GM23338 (cell line): ENCODE measurements at regions not wholly inside any gene's neighbourhood (a gene's known extent, or its start where the extent isn't known, plus 50 kb on each side); places are given as distances from the start of the nearest gene placed in this dataset.

ENCODE experiments used
- ATAC-seq: fragments of 200-7000 bp; cut with Tn5 transposase; 3 replicates; pipeline ENCODE4 v1.9.1; 2020
- DNase-seq: peaks from one replicate; pipeline ENCODE4 v3.0.0-alpha.2; 2015; ENCODE audit warnings: low spot score
- H2AFZ ChIP-seq: fragments of 200-600 bp; sonication (generic); 2 replicates; pipeline ENCODE4 v1.8.0; 2016; ENCODE audit warnings: antibody characterized with exemption, mild to moderate bottlenecking, moderate library complexity
- H3F3A ChIP-seq: fragments of 200-600 bp; sonication (generic); replicated peaks from 2 replicates; pipeline ENCODE4 v1.8.0; 2017; ENCODE audit warnings: antibody characterized with exemption, mixed run types, low read depth
- H3K27ac ChIP-seq: fragments of 200-600 bp; sonication (generic); 2 replicates; pipeline ENCODE4 v1.6.1; 2016; ENCODE audit warnings: low read depth
- H3K27me3 ChIP-seq: fragments of 200-600 bp; sonication (generic); 2 replicates; pipeline ENCODE4 v1.8.0; 2016; ENCODE audit warnings: mild to moderate bottlenecking, mixed run types, moderate library complexity; ENCODE audit not compliant: insufficient read depth
- H3K36me3 ChIP-seq: fragments of 200-600 bp; sonication (generic); 2 replicates; pipeline ENCODE4 v1.8.0; 2016; ENCODE audit warnings: mild to moderate bottlenecking; ENCODE audit not compliant: insufficient read depth
- H3K4me1 ChIP-seq: fragments of 200-600 bp; sonication (generic); 2 replicates; pipeline ENCODE4 v1.8.0; 2016; ENCODE audit warnings: mild to moderate bottlenecking, moderate library complexity; ENCODE audit not compliant: insufficient read depth
- H3K4me2 ChIP-seq: fragments of 200-600 bp; sonication (generic); 2 replicates; pipeline ENCODE4 v1.7.1; 2017; ENCODE audit warnings: mixed run types
- H3K4me3 ChIP-seq: fragments of 200-600 bp; sonication (generic); 2 replicates; pipeline ENCODE4 v1.6.1; 2016; ENCODE audit warnings: mixed run types
- H3K79me2 ChIP-seq: fragments of 200-600 bp; sonication (generic); replicated peaks from 2 replicates; pipeline ENCODE4 v1.8.0; 2017; ENCODE audit warnings: mild to moderate bottlenecking; ENCODE audit not compliant: insufficient read depth
- H3K9me2 ChIP-seq: fragments of 200-600 bp; sonication (generic); 2 replicates; pipeline ENCODE4 v1.8.0; 2017; ENCODE audit not compliant: insufficient read depth
- H4K20me1 ChIP-seq: fragments of 200-600 bp; sonication (generic); replicated peaks from 2 replicates; pipeline ENCODE4 v1.8.0; 2017; ENCODE audit warnings: mild to moderate bottlenecking; ENCODE audit not compliant: insufficient read depth
- H3K27ac Mint-ChIP-seq: 2 replicates; pipeline ENCODE4 v1.8.0; 2020; ENCODE audit warnings: inconsistent platforms, mild to moderate bottlenecking, moderate library complexity, mixed read lengths
- H3K27me3 Mint-ChIP-seq: 3 replicates; pipeline ENCODE4 v1.8.0; 2022; ENCODE audit warnings: low read depth, mild to moderate bottlenecking, moderate library complexity, mixed read lengths, inconsistent platforms; ENCODE audit not compliant: insufficient read depth, poor library complexity
- H3K36me3 Mint-ChIP-seq: 3 replicates; pipeline ENCODE4 v1.8.0; 2021; ENCODE audit warnings: low read depth, mild to moderate bottlenecking, inconsistent platforms, moderate library complexity, mixed read lengths
- H3K4me1 Mint-ChIP-seq: 3 replicates; pipeline ENCODE4 v1.8.0; 2020; ENCODE audit warnings: mild to moderate bottlenecking, inconsistent platforms, mixed read lengths
- H3K4me3 Mint-ChIP-seq: 3 replicates; pipeline ENCODE4 v1.8.0; 2021; ENCODE audit warnings: moderate library complexity, mild to moderate bottlenecking, inconsistent platforms, mixed read lengths
- H3K9me3 Mint-ChIP-seq: 3 replicates; pipeline ENCODE4 v1.8.0; 2020; ENCODE audit warnings: moderate library complexity, mild to moderate bottlenecking, inconsistent platforms, mixed read lengths
- CREB1 ChIP-seq: fragments of 250-450 bp; sonication (Bioruptor Pico); IDR thresholded peaks from 2 replicates; pipeline ENCODE4 v1.5.0; 2020; ENCODE audit warnings: low read depth, mild to moderate bottlenecking, moderate library complexity
- CTCF ChIP-seq, 2 experiments: fragments of 200-600 bp in 1 of 2; sonication (generic) in 1 of 2; conservative IDR thresholded peaks; 2 replicates each; pipeline versions ENCODE4 v1.5.1 to v1.6.1; 2016 to 2017; ENCODE audit warnings: antibody characterized with exemption in 2 of 2, low read depth in 2 of 2, mild to moderate bottlenecking in 2 of 2, moderate library complexity in 1 of 2
- ETS1 ChIP-seq: IDR thresholded peaks from 2 replicates; pipeline ENCODE4 v1.6.1; 2016; ENCODE audit warnings: antibody characterized with exemption
- EZH2 ChIP-seq: fragments of 200-600 bp; sonication (generic); IDR thresholded peaks from one replicate; pipeline ENCODE4 v1.8.0; 2017; ENCODE audit warnings: antibody characterized with exemption, mild to moderate bottlenecking, low read depth; ENCODE audit not compliant: unreplicated experiment
- EZH2phosphoT487 ChIP-seq: fragments of 200-600 bp; sonication (generic); IDR thresholded peaks from one replicate; pipeline ENCODE4 v1.8.1; 2018; ENCODE audit warnings: antibody characterized with exemption; ENCODE audit not compliant: unreplicated experiment
- JUNB ChIP-seq: IDR thresholded peaks from one replicate; pipeline ENCODE4 v1.6.1; 2016; ENCODE audit warnings: antibody characterized with exemption; ENCODE audit not compliant: unreplicated experiment
- NANOG ChIP-seq: IDR thresholded peaks from 2 replicates; pipeline ENCODE4 v1.6.1; 2016; ENCODE audit warnings: antibody characterized with exemption, borderline replicate concordance
- POLR2AphosphoS5 ChIP-seq: IDR thresholded peaks from 2 replicates; pipeline ENCODE4 v1.6.1; 2016; ENCODE audit warnings: antibody characterized with exemption, low read depth
- REST ChIP-seq: IDR thresholded peaks from one replicate; pipeline ENCODE4 v1.6.1; 2018; ENCODE audit warnings: antibody characterized with exemption; ENCODE audit not compliant: unreplicated experiment
- STAT1 ChIP-seq: IDR thresholded peaks from one replicate; pipeline ENCODE4 v1.6.1; 2016; ENCODE audit warnings: antibody characterized with exemption; ENCODE audit not compliant: unreplicated experiment
- ZNF114 ChIP-seq: fragments of 250-450 bp; sonication (Bioruptor Pico); IDR thresholded peaks from 2 replicates; pipeline ENCODE4 v1.5.0; 2020; ENCODE audit warnings: mild to moderate bottlenecking, moderate library complexity
- ZNF331 ChIP-seq: fragments of 250-450 bp; sonication (Bioruptor Pico); IDR thresholded peaks from 2 replicates; pipeline ENCODE4 v1.5.0; 2020; ENCODE audit warnings: low read depth, mild to moderate bottlenecking, moderate library complexity
- ZNF462 ChIP-seq: fragments of 250-450 bp; sonication (Bioruptor Pico); IDR thresholded peaks from 2 replicates; pipeline ENCODE4 v1.5.0; 2020; ENCODE audit warnings: mild to moderate bottlenecking, moderate library complexity

GRCh38 chrX:26037367-26037766 is 100.8 kb upstream of the MAGEB18 start:
- Histone ChIP-seq H3K9me2 (no peaks in the 10 kb centered on the region), H3F3A (no peaks in the 10 kb centered on the region), H3K36me3 (no peaks in the 10 kb centered on the region), H2AFZ (no peak overlapping the region), H3K79me2 (no peaks in the 10 kb centered on the region), H3K27me3 (no peaks in the 10 kb centered on the region), H4K20me1 (no peaks in the 10 kb centered on the region), H3K4me3 (no peak overlapping the region), H3K4me1 (no peaks in the 10 kb centered on the region), H3K27ac (no peak overlapping the region), H3K4me2 (no peak overlapping the region)
- Mint-ChIP-seq H3K27me3 (no peaks in the 10 kb centered on the region), H3K4me3 (no peak overlapping the region), H3K4me1 (no peaks in the 10 kb centered on the region), H3K36me3 (no peaks in the 10 kb centered on the region), H3K27ac (no peak overlapping the region), H3K9me3 (no peaks in the 10 kb centered on the region)
- TF ChIP-seq CTCF (conservative IDR thresholded peaks at IDR 0.05; ENCODE audit: low read depth in 2 of 2) (no peak), NANOG (no peak), STAT1 (no peak), JUNB (no peak), REST (no peak), POLR2AphosphoS5 (no peak), ZNF462 (CRISPR knock-in tag) (no peak), ZNF331 (CRISPR knock-in tag) (no peak), CREB1 (no peak), EZH2 (no peak), EZH2phosphoT487 (no peak), ETS1 (no peak), ZNF114 (CRISPR knock-in tag) (no peak)
- no peak for DNase-seq
- no peak for ATAC-seq
